ENCODE measurements at regions not wholly inside any gene's neighbourhood (a gene's known extent, or its start where the extent isn't known, plus 50 kb on each side); places are given as distances from the start of the nearest gene placed in this dataset.

- no peak for TF ChIP-seq CTCF (IDR thresholded peaks at IDR 0.05; ENCODE audit: insufficient read depth, low read length)
- no peak for TF ChIP-seq REST (IDR thresholded peaks at IDR 0.05; ENCODE audit: insufficient replicate concordance, low read depth)
These were observed 413.8 kb upstream of the RAB6C start for GRCh38 chr2:129565551-129566109.

Data from HL-60 (cell line).